ENCODE measurements at regions not wholly inside any gene's neighbourhood (a gene's known extent, or its start where the extent isn't known, plus 50 kb on each side); places are given as distances from the start of the nearest gene placed in this dataset.

GRCh38 chr21:17032141-17032655 lies 480.6 kb upstream of the CXADR start:
- TF ChIP-seq, protein P1, sequence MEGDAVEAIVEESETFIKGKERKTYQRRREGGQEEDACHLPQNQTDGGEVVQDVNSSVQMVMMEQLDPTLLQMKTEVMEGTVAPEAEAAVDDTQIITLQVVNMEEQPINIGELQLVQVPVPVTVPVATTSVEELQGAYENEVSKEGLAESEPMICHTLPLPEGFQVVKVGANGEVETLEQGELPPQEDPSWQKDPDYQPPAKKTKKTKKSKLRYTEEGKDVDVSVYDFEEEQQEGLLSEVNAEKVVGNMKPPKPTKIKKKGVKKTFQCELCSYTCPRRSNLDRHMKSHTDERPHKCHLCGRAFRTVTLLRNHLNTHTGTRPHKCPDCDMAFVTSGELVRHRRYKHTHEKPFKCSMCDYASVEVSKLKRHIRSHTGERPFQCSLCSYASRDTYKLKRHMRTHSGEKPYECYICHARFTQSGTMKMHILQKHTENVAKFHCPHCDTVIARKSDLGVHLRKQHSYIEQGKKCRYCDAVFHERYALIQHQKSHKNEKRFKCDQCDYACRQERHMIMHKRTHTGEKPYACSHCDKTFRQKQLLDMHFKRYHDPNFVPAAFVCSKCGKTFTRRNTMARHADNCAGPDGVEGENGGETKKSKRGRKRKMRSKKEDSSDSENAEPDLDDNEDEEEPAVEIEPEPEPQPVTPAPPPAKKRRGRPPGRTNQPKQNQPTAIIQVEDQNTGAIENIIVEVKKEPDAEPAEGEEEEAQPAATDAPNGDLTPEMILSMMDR (IDR thresholded peaks at IDR 0.05; ENCODE audit: low read depth, low read length, missing control alignments), result no peak
- in situ Hi-C loops (cut with HindIII; ENCODE audit: low pct_ligation_motif_present, low sequenced_read_pairs), result no loop called here
- H3K27ac ChIP-seq, result no peak overlapping the region
- no peaks in the 10 kb centered on the region for H3K27me3 ChIP-seq (replicated peaks)
- H3K36me3 ChIP-seq (replicated peaks), result no peaks in the 10 kb centered on the region
- DNase-seq, result no peak
- H3K4me3 ChIP-seq (ENCODE audit: low read depth, low read length), result no peak overlapping the region

- Histone ChIP-seq H3K27ac (no peak overlapping the region), H3K36me3 (replicated peaks) (no peaks in the 10 kb centered on the region), H3K4me3 (ENCODE audit: low read depth, low read length) (no peak overlapping the region), H3K27me3 (replicated peaks) (no peaks in the 10 kb centered on the region)
- TF ChIP-seq, protein P1 (IDR thresholded peaks at IDR 0.05; ENCODE audit: low read depth, low read length, missing control alignments), result no peak
- in situ Hi-C loops (cut with HindIII; ENCODE audit: low pct_ligation_motif_present, low sequenced_read_pairs), result no loop called here
- DNase-seq, result no peak
These were observed 468.1 kb upstream of the CXADR start for GRCh38 chr21:17044696-17045095.

GRCh38 chr21:17045214-17045853 lies 467.5 kb upstream of the CXADR start:
- DNase-seq, result peak; percentile 1
- Histone ChIP-seq H3K27me3 (replicated peaks) (no peaks in the 10 kb centered on the region), H3K4me3 (ENCODE audit: low read depth, low read length) (no peak overlapping the region), H3K36me3 (replicated peaks) (no peaks in the 10 kb centered on the region), H3K27ac (no peak overlapping the region)
- TF ChIP-seq, protein P1 (IDR thresholded peaks at IDR 0.05; ENCODE audit: low read depth, low read length, missing control alignments), result peak; percentile 51
- in situ Hi-C loops (cut with HindIII; ENCODE audit: low pct_ligation_motif_present, low sequenced_read_pairs), result no loop called here

GRCh38 chr21:17048974-17049373 lies 463.9 kb upstream of the CXADR start:
- Histone ChIP-seq H3K4me3 (ENCODE audit: low read depth, low read length) (no peak overlapping the region), H3K27me3 (replicated peaks) (no peaks in the 10 kb centered on the region), H3K36me3 (replicated peaks) (no peaks in the 10 kb centered on the region), H3K27ac (no peak overlapping the region)
- in situ Hi-C loops (cut with HindIII; ENCODE audit: low pct_ligation_motif_present, low sequenced_read_pairs), result no loop called here
- TF ChIP-seq, protein P1 (IDR thresholded peaks at IDR 0.05; ENCODE audit: low read depth, low read length, missing control alignments), result no peak
- no peak for DNase-seq

- TF ChIP-seq, protein P1 (IDR thresholded peaks at IDR 0.05; ENCODE audit: low read depth, low read length, missing control alignments), result no peak
- no peak for DNase-seq
- in situ Hi-C loops (cut with HindIII; ENCODE audit: low pct_ligation_motif_present, low sequenced_read_pairs), result no loop called here
- Histone ChIP-seq H3K4me3 (ENCODE audit: low read depth, low read length) (no peak overlapping the region), H3K27ac (no peak overlapping the region), H3K27me3 (replicated peaks) (no peaks in the 10 kb centered on the region), H3K36me3 (replicated peaks) (no peaks in the 10 kb centered on the region)
These were observed 462.7 kb upstream of the CXADR start for GRCh38 chr21:17050156-17050555.

GRCh38 chr21:17050646-17051045 lies 462.2 kb upstream of the CXADR start:
- in situ Hi-C loops (cut with HindIII; ENCODE audit: low pct_ligation_motif_present, low sequenced_read_pairs), result no loop called here
- no peaks in the 10 kb centered on the region for H3K27me3 ChIP-seq (replicated peaks)
- TF ChIP-seq, protein P1 (IDR thresholded peaks at IDR 0.05; ENCODE audit: low read depth, low read length, missing control alignments), result no peak
- DNase-seq, result no peak
- H3K27ac ChIP-seq, result no peak overlapping the region
- H3K4me3 ChIP-seq (ENCODE audit: low read depth, low read length), result no peak overlapping the region
- H3K36me3 ChIP-seq (replicated peaks), result no peaks in the 10 kb centered on the region
